RPMI7951 (cell line): ENCODE measurements at regions not wholly inside any gene's neighbourhood (a gene's known extent, or its start where the extent isn't known, plus 50 kb on each side); places are given as distances from the start of the nearest gene placed in this dataset.

Source experiments
- DNase-seq: peaks from one replicate; pipeline ENCODE4 v3.0.0-alpha.2; 2012; ENCODE audit warnings: low read depth

GRCh38 chr2:119104414-119104813, 54.1 kb downstream of the C1QL2 start:
- no peak for DNase-seq

GRCh38 chr2:119102964-119103363, 55.6 kb downstream of the C1QL2 start:
- DNase-seq = no peak

GRCh38 chr2:119088416-119088815, 70.1 kb downstream of the C1QL2 start:
- no peak for DNase-seq

- no peak for DNase-seq
Measured at GRCh38 chr2:119086327-119086726, 72.2 kb downstream of the C1QL2 start.

GRCh38 chr2:119085613-119086012, 72.9 kb downstream of the C1QL2 start:
- no peak for DNase-seq

- DNase-seq = no peak
Measured at GRCh38 chr2:119083416-119083815, 75.1 kb downstream of the C1QL2 start.

GRCh38 chr2:119082821-119083400, 75.6 kb downstream of the C1QL2 start:
- no peak for DNase-seq

GRCh38 chr2:119078796-119079195, 79.8 kb downstream of the C1QL2 start:
- peak; percentile 9 for DNase-seq

GRCh38 chr2:119076713-119077112, 81.8 kb downstream of the C1QL2 start:
- DNase-seq = peak; percentile 5

- no peak for DNase-seq
Measured at GRCh38 chr2:119073213-119073612, 85.3 kb downstream of the C1QL2 start.

GRCh38 chr2:119071476-119071875, 87.1 kb downstream of the C1QL2 start:
- no peak for DNase-seq

- no peak for DNase-seq
Measured at GRCh38 chr2:119069781-119070180, 88.8 kb downstream of the C1QL2 start.

- no peak for DNase-seq
Measured at GRCh38 chr2:119068154-119068725, 90.3 kb downstream of the C1QL2 start.

GRCh38 chr2:119066272-119066804, 92.2 kb downstream of the C1QL2 start:
- DNase-seq = peak; percentile 10

GRCh38 chr2:119065146-119065545, 93.4 kb downstream of the C1QL2 start:
- no peak for DNase-seq

- DNase-seq = no peak
Measured at GRCh38 chr2:119064567-119064966, 94.0 kb downstream of the C1QL2 start.

- DNase-seq = no peak
Measured at GRCh38 chr2:119063177-119063576, 95.4 kb downstream of the C1QL2 start.

- no peak for DNase-seq
Measured at GRCh38 chr2:119062652-119063051, 95.9 kb downstream of the C1QL2 start.

- DNase-seq = no peak
Measured at GRCh38 chr2:119062179-119062578, 96.4 kb downstream of the C1QL2 start.

GRCh38 chr2:119059940-119060339, 98.6 kb downstream of the C1QL2 start:
- no peak for DNase-seq

GRCh38 chr2:119059287-119059686, 99.3 kb downstream of the C1QL2 start:
- no peak for DNase-seq

- DNase-seq = no peak
Measured at GRCh38 chr2:119053700-119054436, 104.7 kb downstream of the C1QL2 start.

- DNase-seq = no peak
Measured at GRCh38 chr2:119051263-119051662, 107.3 kb downstream of the C1QL2 start.
